HepG2 (cell line): ENCODE measurements at regions not wholly inside any gene's neighbourhood (a gene's known extent, or its start where the extent isn't known, plus 50 kb on each side); places are given as distances from the start of the nearest gene placed in this dataset.

Experiments used
- ATAC-seq: fragments of 200-7000 bp; cut with Tn5 transposase; 3 replicates; pipeline ENCODE4 v1.9.1; 2020; ENCODE audit warnings: mild to moderate bottlenecking, moderate library complexity
- BruUV-seq: library from RNA; stranded (reverse); fragments of 400-500 nt; replicated peaks from 2 replicates; lab custom pipeline; 2021; lab: Mats Ljungman, UMichigan
- CTCF ChIA-PET: fragments of 300-600 bp; formaldehyde crosslinking; extraction: SDS; loops from one replicate; lab custom pipeline; 2021; ENCODE audit warnings: low total read pairs, inconsistent platforms, low intra/inter-chr PET ratio; lab: Yijun Ruan, JAX
- POLR2A ChIA-PET: fragments of 350-600 bp; sonication (Branson Sonifier 250); formaldehyde crosslinking; loops from one replicate; lab custom pipeline; 2020; ENCODE audit warnings: antibody characterized with exemption, inconsistent platforms; lab: Yijun Ruan, JAX
- DNase-seq: peaks from one replicate; pipeline ENCODE4 v3.0.0-alpha.2; 2015; ENCODE audit warnings: low spot score
- FAIRE-seq: peaks from 3 replicates; lab custom pipeline; 2011; peaks lifted over from hg19 to GRCh38; lab: Jason Lieb, UNC
- H2AFZ ChIP-seq: one replicate; pipeline ENCODE4 v1.6.1; 2011; ENCODE audit warnings: low read length, inconsistent platforms
- H3K27ac ChIP-seq: fragments of 300-600 bp; 3 replicates; pipeline ENCODE4 v1.8.0; 2011; ENCODE audit warnings: mixed run types, mild to moderate bottlenecking, mixed read lengths, low read length, inconsistent platforms; ENCODE audit not compliant: insufficient read depth; ENCODE audit errors: extremely low read length
- H3K27me3 ChIP-seq, 2 experiments: fragments of 200-600 bp in 1 of 2; 2 replicates in 1 of 2; 3 replicates in 1 of 2; pipeline versions ENCODE4 v1.6.0 to v1.8.0; 2011; ENCODE audit warnings: low read length in 2 of 2, mild to moderate bottlenecking in 2 of 2, moderate library complexity in 2 of 2, inconsistent platforms in 1 of 2; ENCODE audit not compliant: insufficient read depth in 2 of 2, control insufficient read depth in 1 of 2
- H3K36me3 ChIP-seq, 2 experiments: fragments of 200-600 bp in 1 of 2; replicated peaks in 1 of 2; 2 replicates in 1 of 2; 3 replicates in 1 of 2; pipeline versions ENCODE4 v1.5.1 to v1.8.0; 2011; ENCODE audit warnings: low read length in 2 of 2, inconsistent platforms in 1 of 2; ENCODE audit not compliant: insufficient read depth in 2 of 2, control insufficient read depth in 1 of 2
- H3K4me1 ChIP-seq: 2 replicates; pipeline ENCODE4 v1.5.1; 2012; ENCODE audit warnings: low read length, inconsistent platforms; ENCODE audit not compliant: insufficient read depth
- H3K4me2 ChIP-seq: 2 replicates; pipeline ENCODE4 v1.6.0; 2011; ENCODE audit warnings: low read depth, low read length, inconsistent platforms
- H3K4me3 ChIP-seq, 3 experiments: fragments of 200-600 bp in 1 of 3; sonication (generic), shearing (Covaris generic) in 1 of 3; replicated peaks in 1 of 3; 2 replicates each; pipeline ENCODE4 v1.5.1; 2011 to 2016; ENCODE audit warnings: low read length in 3 of 3, inconsistent platforms in 2 of 3, low read depth in 2 of 3, mild to moderate bottlenecking in 2 of 3, control low read depth in 1 of 3, mixed read lengths in 1 of 3; ENCODE audit not compliant: insufficient read depth in 1 of 3
- H3K79me2 ChIP-seq: one replicate; pipeline ENCODE4 v1.6.1; 2011; ENCODE audit warnings: low read length, inconsistent platforms; ENCODE audit not compliant: insufficient read depth
- H3K9ac ChIP-seq: 2 replicates; pipeline ENCODE4 v1.6.0; 2011; ENCODE audit warnings: mild to moderate bottlenecking, low read depth, low read length, inconsistent platforms; ENCODE audit not compliant: insufficient read depth
- H3K9me3 ChIP-seq: 2 replicates; pipeline ENCODE4 v1.5.1; 2012; ENCODE audit warnings: mild to moderate bottlenecking, low read length
- H4K20me1 ChIP-seq: 2 replicates; pipeline ENCODE4 v1.6.0; 2011; ENCODE audit warnings: inconsistent platforms, mild to moderate bottlenecking, low read length, moderate library complexity; ENCODE audit not compliant: insufficient read depth
- ARNT2 ChIP-seq: sonication (generic); formaldehyde crosslinking; IDR thresholded peaks from 2 replicates; pipeline ENCODE4 v1.8.0; 2022; ENCODE audit warnings: mild to moderate bottlenecking, low read depth, missing genetic modification reagents, moderate library complexity
- FOXK1 ChIP-seq: sonication (generic); formaldehyde crosslinking; IDR thresholded peaks from 2 replicates; pipeline ENCODE4 v1.4.0; 2020; ENCODE audit warnings: low read depth, missing genetic modification reagents, borderline replicate concordance
- HIVEP1 ChIP-seq: sonication (generic); formaldehyde crosslinking; IDR thresholded peaks from 2 replicates; pipeline ENCODE4 v1.4.0; 2020; ENCODE audit warnings: mild to moderate bottlenecking, missing genetic modification reagents
- IKZF4 ChIP-seq: sonication (generic); formaldehyde crosslinking; IDR thresholded peaks from 2 replicates; pipeline ENCODE4 v1.5.1; 2020; ENCODE audit warnings: borderline replicate concordance, mild to moderate bottlenecking, low read depth, missing genetic modification reagents; ENCODE audit errors: not compliant biosample characterization
- PATZ1 ChIP-seq: sonication (generic); formaldehyde crosslinking; IDR thresholded peaks from 2 replicates; pipeline ENCODE4 v1.4.0; 2020; ENCODE audit warnings: missing genetic modification reagents
- RAD21 ChIP-seq: fragments of 450-650 bp; formaldehyde crosslinking; IDR thresholded peaks from 2 replicates; pipeline ENCODE4 v1.5.0; 2020; ENCODE audit warnings: mild to moderate bottlenecking
- THAP9 ChIP-seq: sonication (generic); formaldehyde crosslinking; IDR thresholded peaks from 2 replicates; pipeline ENCODE4; 2020; ENCODE audit warnings: missing genetic modification reagents, mild to moderate bottlenecking, borderline replicate concordance
- ZMYM3 ChIP-seq: sonication (generic); formaldehyde crosslinking; IDR thresholded peaks from 2 replicates; pipeline ENCODE4 v1.5.1; 2020; ENCODE audit warnings: mild to moderate bottlenecking, missing genetic modification reagents
- ZNF24 ChIP-seq: fragments of 450-650 bp; IDR thresholded peaks from 2 replicates; pipeline ENCODE4 v1.6.1; 2017; ENCODE audit warnings: antibody characterized with exemption, mild to moderate bottlenecking
- ZNF296 ChIP-seq: sonication (generic); formaldehyde crosslinking; conservative IDR thresholded peaks from 2 replicates; pipeline ENCODE4 v1.5.0; 2020; ENCODE audit warnings: mild to moderate bottlenecking, missing genetic modification reagents
- ZNF768 ChIP-seq: sonication (generic); formaldehyde crosslinking; IDR thresholded peaks from 2 replicates; pipeline ENCODE4 v1.4.0; 2020; ENCODE audit warnings: missing genetic modification reagents
- WGBS: methylation state at CpG from one replicate; pipeline ENCODE4 v1.1.6; 2017; ENCODE audit warnings: low lambda C conversion rate; 5-methylcytosine and 5-hydroxymethylcytosine counted together
- in situ Hi-C: cut with HindIII; loops from 2 replicates; pipeline ENCODE4 v1.10.0; 2017; ENCODE audit warnings: low pct_unique_long_range_greater_than_20kb; ENCODE audit not compliant: extremely low pct_ligation_motif_present
- intact Hi-C: fragments of 100-400 bp; cut with micrococcal nuclease; formaldehyde crosslinking; loops from one replicate; pipeline ENCODE4 v1.10.0; 2022; ENCODE audit not compliant: unreplicated experiment

- no peak overlapping the region for H3K4me3 ChIP-seq
- DNase-seq (no peak), ATAC-seq (no peak), FAIRE-seq (no peak)
- intact Hi-C loops, result no loop called here
- 57% methylated on average over 2 of the region's 2 CpGs for WGBS
- H3K9ac ChIP-seq, result no peak overlapping the region
- in situ Hi-C loops, result no loop called here
- CTCF ChIA-PET, result no interaction called here
- no TSS peak for BruUV-seq
- H3K79me2 ChIP-seq, result no peaks in the 10 kb centered on the region
- TF ChIP-seq RAD21 (no peak), IKZF4 (CRISPR knock-in tag) (no peak), HIVEP1 (CRISPR knock-in tag) (no peak), ARNT2 (CRISPR knock-in tag) (no peak), ZNF768 (CRISPR knock-in tag) (no peak), FOXK1 (CRISPR knock-in tag) (no peak), ZMYM3 (CRISPR knock-in tag) (no peak), ZNF24 (no peak)
- H3K36me3 ChIP-seq, result no peaks in the 10 kb centered on the region
- H3K4me2 ChIP-seq, result no peak overlapping the region
- H3K9me3 ChIP-seq, result no peaks in the 10 kb centered on the region
- no peaks in the 10 kb centered on the region for H3K27me3 ChIP-seq
- H2AFZ ChIP-seq, result no peak overlapping the region
- H3K4me1 ChIP-seq, result no peaks in the 10 kb centered on the region
- no peak overlapping the region for H3K27ac ChIP-seq
- no peaks in the 10 kb centered on the region for H4K20me1 ChIP-seq
- POLR2A ChIA-PET, result no interaction called here
Observed at GRCh38 chr16:55062442-55062841, 131.8 kb downstream of the IRX5 start.

GRCh38 chr16:55072976-55073375 lies 142.3 kb downstream of the IRX5 start:
- Histone ChIP-seq H2AFZ (no peak overlapping the region), H3K9ac (no peak overlapping the region), H3K4me1 (no peaks in the 10 kb centered on the region), H3K79me2 (no peaks in the 10 kb centered on the region), H4K20me1 (no peaks in the 10 kb centered on the region), H3K36me3 (no peaks in the 10 kb centered on the region), H3K27ac (no peak overlapping the region), H3K27me3 (no peaks in the 10 kb centered on the region), H3K9me3 (no peaks in the 10 kb centered on the region), H3K4me2 (no peak overlapping the region), H3K4me3 (no peak overlapping the region)
- 71% methylated on average over 1 of the region's 1 CpG for WGBS
- DNase-seq (no peak), FAIRE-seq (no peak), ATAC-seq (no peak)
- in situ Hi-C loops, result no loop called here
- ChIA-PET CTCF (no interaction called here), POLR2A (no interaction called here)
- BruUV-seq, result no TSS peak
- TF ChIP-seq PATZ1 (no peak), THAP9 (CRISPR knock-in tag) (no peak), ZNF296 (CRISPR knock-in tag) (no peak)
- intact Hi-C loops, result no loop called here
